Lung (tissue), 9 donors: ENCODE measurements at regions not wholly inside any gene's neighbourhood (a gene's known extent, or its start where the extent isn't known, plus 50 kb on each side); places are given as distances from the start of the nearest gene placed in this dataset.
"Not testable (repeated sequence)": the region's sequence is repeated elsewhere in the genome, so short reads cannot be mapped to it uniquely, and the experiment has no call there.

ENCODE experiments used
- ATAC-seq: fragments of 200-7000 bp; cut with Tn5 transposase; one replicate; pipeline ENCODE4 v1.9.1; 2020; ENCODE audit warnings: moderate number of reproducible peaks; ENCODE audit not compliant: insufficient read depth, low FRiP score
- DNase-seq, 3 donors: peaks; one replicate each; pipeline ENCODE4 v3.0.0-alpha.2; 2013 to 2017
- H3K27ac ChIP-seq, 2 donors: one replicate each; pipeline ENCODE4 v1.5.1; 2013; ENCODE audit warnings: mild to moderate bottlenecking in 2 of 2, moderate library complexity in 2 of 2, control low read depth in 1 of 2, inconsistent platforms in 1 of 2, low read depth in 1 of 2, low read length in 1 of 2
- H3K27me3 ChIP-seq, 3 donors: one replicate each; pipeline ENCODE4 v1.5.1; 2013; ENCODE audit warnings: low read length in 2 of 3; ENCODE audit not compliant: control insufficient read depth in 3 of 3, insufficient read depth in 3 of 3
- H3K36me3 ChIP-seq, 4 donors: one replicate each; pipeline ENCODE4 v1.5.1; 2013; ENCODE audit warnings: low read length in 4 of 4, mild to moderate bottlenecking in 1 of 4, moderate library complexity in 1 of 4; ENCODE audit not compliant: control insufficient read depth in 4 of 4, insufficient read depth in 4 of 4
- H3K4me1 ChIP-seq, 5 donors: one replicate each; pipeline ENCODE4 v1.5.1; 2013; ENCODE audit warnings: low read length in 5 of 5, mild to moderate bottlenecking in 2 of 5, moderate library complexity in 1 of 5; ENCODE audit not compliant: control insufficient read depth in 5 of 5, insufficient read depth in 5 of 5
- H3K4me3 ChIP-seq: one replicate; pipeline ENCODE4 v1.5.1; 2013; ENCODE audit warnings: mild to moderate bottlenecking, control low read depth, moderate library complexity
- H3K9ac ChIP-seq, 2 donors: one replicate each; pipeline ENCODE4 v1.5.1; 2013; ENCODE audit warnings: low read length in 2 of 2, control low read depth in 1 of 2; ENCODE audit not compliant: insufficient read depth in 1 of 2
- H3K9me3 ChIP-seq, 4 donors: one replicate each; pipeline ENCODE4 v1.5.1; 2013; ENCODE audit warnings: low read length in 3 of 4, mild to moderate bottlenecking in 1 of 4, moderate library complexity in 1 of 4; ENCODE audit not compliant: control insufficient read depth in 4 of 4, insufficient read depth in 3 of 4
- WGBS, 2 donors: extraction: QIAGEN DNeasy Blood & Tissue Kit; methylation state at CpG; one replicate each; pipeline ENCODE4 v1.1.7; 2013; 5-methylcytosine and 5-hydroxymethylcytosine counted together
- donor health status: Bipolar disorder and iron deficiency.
- donor health status: healthy.
- donor health status: DM: yes; HTN: yes; CAD: no.

- not testable (repeated sequence) for H3K4me1 ChIP-seq, H3K27ac ChIP-seq, H3K9me3 ChIP-seq, H3K4me3 ChIP-seq, DNase-seq, H3K9ac ChIP-seq, H3K27me3 ChIP-seq, H3K36me3 ChIP-seq, ATAC-seq
- 42 to 45% methylated on average over 2 of the region's 2 CpGs for whole genome bisulfite sequencing, 2 donors
Observed at GRCh38 chr11:67899462-67899861, 104.4 kb downstream of the UNC93B1 start.

GRCh38 chr11:67893487-67893886 lies 110.4 kb downstream of the UNC93B1 start:
- ATAC-seq, H3K27ac ChIP-seq, H3K4me3 ChIP-seq, DNase-seq, H3K27me3 ChIP-seq, H3K9me3 ChIP-seq, H3K9ac ChIP-seq, H3K36me3 ChIP-seq: not testable (repeated sequence)
- 76 to 87% methylated on average over 1 of the region's 1 CpG for WGBS, 2 donors
- peaks cover 0 to 11% (median 4%) of the 10 kb centered on the region in 5 donors for H3K4me1 ChIP-seq

- WGBS, 2 donors: 78 to 81% methylated on average over 4 of the region's 4 CpGs
Observed at GRCh38 chr11:67889646-67890045, 114.3 kb downstream of the UNC93B1 start.

GRCh38 chr11:67888056-67888455 lies 115.8 kb downstream of the UNC93B1 start:
- WGBS, 2 donors: 61 to 79% methylated on average over 8 of the region's 8 CpGs
- H3K27me3 ChIP-seq, ATAC-seq, H3K9me3 ChIP-seq, H3K4me3 ChIP-seq, H3K36me3 ChIP-seq, H3K27ac ChIP-seq, H3K9ac ChIP-seq: not testable (repeated sequence)
- DNase-seq: peak in 1 of 3 donors; percentile 23
- H3K4me1 ChIP-seq: peaks cover 0 to 50% (median 9%) of the 10 kb centered on the region in 5 donors

More at GRCh38 chr11:67889646-67890045, 114.3 kb downstream of the UNC93B1 start:
- not testable (repeated sequence) for H3K27me3 ChIP-seq, H3K9ac ChIP-seq, DNase-seq, H3K36me3 ChIP-seq, ATAC-seq, H3K9me3 ChIP-seq, H3K27ac ChIP-seq, H3K4me3 ChIP-seq
- peaks cover 0 to 40% (median 9%) of the 10 kb centered on the region in 5 donors for H3K4me1 ChIP-seq

- H3K4me3 ChIP-seq: not testable (repeated sequence)
Observed at GRCh38 chr11:67886672-67887071, 117.2 kb downstream of the UNC93B1 start.

GRCh38 chr11:67886207-67886606 lies 117.7 kb downstream of the UNC93B1 start:
- H3K9me3 ChIP-seq, H3K27me3 ChIP-seq, H3K4me3 ChIP-seq, H3K27ac ChIP-seq, ATAC-seq, H3K36me3 ChIP-seq: not testable (repeated sequence)
- peaks cover 0 to 50% (median 9%) of the 10 kb centered on the region in 5 donors for H3K4me1 ChIP-seq
- peak in 1 of 3 donors; percentile 35 for DNase-seq
- H3K9ac ChIP-seq: peak overlapping the region in 1 of 2 donors; percentile 30
- 74 to 81% methylated on average over 7 of the region's 7 CpGs for WGBS, 2 donors

More at GRCh38 chr11:67886672-67887071, 117.2 kb downstream of the UNC93B1 start:
- H3K27ac ChIP-seq, H3K9me3 ChIP-seq, H3K36me3 ChIP-seq, H3K27me3 ChIP-seq, ATAC-seq, DNase-seq: not testable (repeated sequence)
- H3K9ac ChIP-seq: peak overlapping the region in 1 of 2 donors; percentile 30
- H3K4me1 ChIP-seq: peaks cover 0 to 50% (median 9%) of the 10 kb centered on the region in 5 donors
- WGBS, 2 donors: 83 to 86% methylated on average over 6 of the region's 6 CpGs

- 61 to 68% methylated on average over 3 of the region's 3 CpGs for WGBS, 2 donors
- peak; percentile 54 to 96 (median 93) for DNase-seq
- H3K9ac ChIP-seq: not testable (repeated sequence)
Observed at GRCh38 chr11:67885574-67885973, 118.3 kb downstream of the UNC93B1 start.

GRCh38 chr11:67884761-67885558 lies 118.9 kb downstream of the UNC93B1 start:
- 45 to 49% methylated on average over 17 to 18 of the region's 18 CpGs for WGBS, 2 donors
- not testable (repeated sequence) for H3K4me3 ChIP-seq
- DNase-seq: peak; percentile 27 to 77 (median 60)

More at GRCh38 chr11:67885574-67885973, 118.3 kb downstream of the UNC93B1 start:
- H3K36me3 ChIP-seq, H3K9me3 ChIP-seq, H3K27me3 ChIP-seq, ATAC-seq, H3K27ac ChIP-seq, H3K4me3 ChIP-seq: not testable (repeated sequence)
- H3K4me1 ChIP-seq: peaks cover 0 to 50% (median 9%) of the 10 kb centered on the region in 5 donors

More at GRCh38 chr11:67884761-67885558, 118.9 kb downstream of the UNC93B1 start:
- H3K27ac ChIP-seq, ATAC-seq, H3K36me3 ChIP-seq, H3K9me3 ChIP-seq, H3K9ac ChIP-seq, H3K27me3 ChIP-seq: not testable (repeated sequence)
- peaks cover 0 to 50% (median 9%) of the 10 kb centered on the region in 5 donors for H3K4me1 ChIP-seq
